BJ (cell line): ENCODE measurements at regions not wholly inside any gene's neighbourhood (a gene's known extent, or its start where the extent isn't known, plus 50 kb on each side); places are given as distances from the start of the nearest gene placed in this dataset.
"Not testable (repeated sequence)": the region's sequence is repeated elsewhere in the genome, so short reads cannot be mapped to it uniquely, and the experiment has no call there.

ENCODE experiments used
- CTCF ChIA-PET: fragments of 350-600 bp; formaldehyde crosslinking; extraction: SDS; loops from one replicate; lab custom pipeline; 2021; ENCODE audit warnings: antibody characterized with exemption, inconsistent platforms; lab: Yijun Ruan, JAX
- POLR2A ChIA-PET: fragments of 300-600 bp; sonication (Branson Sonifier 250); formaldehyde crosslinking; extraction: SDS; loops from one replicate; lab custom pipeline; 2021; ENCODE audit warnings: antibody characterized with exemption; lab: Charles Lee
- DNase-seq: peaks from one replicate; pipeline ENCODE4 v3.0.0-alpha.2; 2011; ENCODE audit warnings: low read depth
- H3K27me3 ChIP-seq: 2 replicates; pipeline ENCODE4 v1.6.0; 2011; ENCODE audit warnings: low read length; ENCODE audit not compliant: control insufficient read depth, insufficient read depth
- H3K36me3 ChIP-seq: 2 replicates; pipeline ENCODE4 v1.5.1; 2011; ENCODE audit warnings: low read length; ENCODE audit not compliant: control insufficient read depth, insufficient read depth
- H3K4me3 ChIP-seq: 2 replicates; pipeline ENCODE4 v1.5.1; 2011; ENCODE audit warnings: low read depth, mild to moderate bottlenecking, control low read depth, low read length
- TF ChIP-seq, protein P1 (sequence below): IDR thresholded peaks from 2 replicates; pipeline ENCODE4 v1.5.1; 2011; ENCODE audit warnings: low read depth, mild to moderate bottlenecking, control low read depth, inconsistent platforms, low read length, moderate library complexity; ENCODE audit not compliant: insufficient read depth

DNA sequence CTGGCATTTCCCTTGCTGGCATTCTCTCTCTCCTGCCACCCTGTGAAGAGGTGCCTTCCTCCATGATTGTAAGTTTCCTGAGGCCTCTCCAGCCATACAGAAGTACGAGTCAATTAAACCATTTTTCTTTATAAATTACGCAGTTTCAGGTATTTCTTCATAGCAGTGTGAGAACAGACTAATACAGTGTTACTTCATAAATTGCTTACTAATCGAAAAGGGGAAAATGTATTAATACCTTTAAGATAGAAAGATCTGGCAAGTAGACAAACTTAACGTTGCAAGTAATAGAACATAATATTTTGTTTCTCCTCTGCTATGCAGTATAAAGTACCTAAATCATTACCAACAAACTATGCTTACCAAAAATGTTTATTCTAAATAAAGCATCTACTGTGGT, 178.3 kb upstream of the LAMA2 start:
- TF ChIP-seq, protein P1, sequence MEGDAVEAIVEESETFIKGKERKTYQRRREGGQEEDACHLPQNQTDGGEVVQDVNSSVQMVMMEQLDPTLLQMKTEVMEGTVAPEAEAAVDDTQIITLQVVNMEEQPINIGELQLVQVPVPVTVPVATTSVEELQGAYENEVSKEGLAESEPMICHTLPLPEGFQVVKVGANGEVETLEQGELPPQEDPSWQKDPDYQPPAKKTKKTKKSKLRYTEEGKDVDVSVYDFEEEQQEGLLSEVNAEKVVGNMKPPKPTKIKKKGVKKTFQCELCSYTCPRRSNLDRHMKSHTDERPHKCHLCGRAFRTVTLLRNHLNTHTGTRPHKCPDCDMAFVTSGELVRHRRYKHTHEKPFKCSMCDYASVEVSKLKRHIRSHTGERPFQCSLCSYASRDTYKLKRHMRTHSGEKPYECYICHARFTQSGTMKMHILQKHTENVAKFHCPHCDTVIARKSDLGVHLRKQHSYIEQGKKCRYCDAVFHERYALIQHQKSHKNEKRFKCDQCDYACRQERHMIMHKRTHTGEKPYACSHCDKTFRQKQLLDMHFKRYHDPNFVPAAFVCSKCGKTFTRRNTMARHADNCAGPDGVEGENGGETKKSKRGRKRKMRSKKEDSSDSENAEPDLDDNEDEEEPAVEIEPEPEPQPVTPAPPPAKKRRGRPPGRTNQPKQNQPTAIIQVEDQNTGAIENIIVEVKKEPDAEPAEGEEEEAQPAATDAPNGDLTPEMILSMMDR, result no peak
- ChIA-PET POLR2A (no interaction called here), CTCF (no interaction called here)
- DNase-seq, result no peak
- H3K27me3 ChIP-seq, result no peaks in the 10 kb centered on the region
- H3K4me3 ChIP-seq, result no peak overlapping the region
- H3K36me3 ChIP-seq, result no peaks in the 10 kb centered on the region

DNA sequence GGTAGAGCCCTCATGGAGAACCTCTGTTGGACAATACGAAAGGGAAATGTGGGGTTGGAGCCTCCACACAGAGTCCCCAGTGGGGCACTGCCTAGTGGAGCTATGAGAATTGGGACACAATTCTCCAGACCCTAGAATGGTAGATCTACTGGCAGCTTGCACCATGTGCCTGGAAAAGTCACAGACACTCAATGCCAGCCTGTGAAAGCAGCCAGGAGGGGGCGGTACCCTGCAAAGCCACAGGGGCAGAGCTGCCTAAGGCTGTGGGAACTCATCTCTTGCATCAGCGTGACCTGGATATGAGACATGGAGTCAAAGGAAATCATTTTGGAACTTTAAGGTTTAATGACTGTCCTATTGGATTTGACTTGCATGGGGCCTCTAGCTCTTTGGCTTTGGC, 179.1 kb upstream of the LAMA2 start:
- H3K4me3 ChIP-seq, POLR2A ChIA-PET, CTCF ChIA-PET, H3K36me3 ChIP-seq, H3K27me3 ChIP-seq, DNase-seq: not testable (repeated sequence)

DNA sequence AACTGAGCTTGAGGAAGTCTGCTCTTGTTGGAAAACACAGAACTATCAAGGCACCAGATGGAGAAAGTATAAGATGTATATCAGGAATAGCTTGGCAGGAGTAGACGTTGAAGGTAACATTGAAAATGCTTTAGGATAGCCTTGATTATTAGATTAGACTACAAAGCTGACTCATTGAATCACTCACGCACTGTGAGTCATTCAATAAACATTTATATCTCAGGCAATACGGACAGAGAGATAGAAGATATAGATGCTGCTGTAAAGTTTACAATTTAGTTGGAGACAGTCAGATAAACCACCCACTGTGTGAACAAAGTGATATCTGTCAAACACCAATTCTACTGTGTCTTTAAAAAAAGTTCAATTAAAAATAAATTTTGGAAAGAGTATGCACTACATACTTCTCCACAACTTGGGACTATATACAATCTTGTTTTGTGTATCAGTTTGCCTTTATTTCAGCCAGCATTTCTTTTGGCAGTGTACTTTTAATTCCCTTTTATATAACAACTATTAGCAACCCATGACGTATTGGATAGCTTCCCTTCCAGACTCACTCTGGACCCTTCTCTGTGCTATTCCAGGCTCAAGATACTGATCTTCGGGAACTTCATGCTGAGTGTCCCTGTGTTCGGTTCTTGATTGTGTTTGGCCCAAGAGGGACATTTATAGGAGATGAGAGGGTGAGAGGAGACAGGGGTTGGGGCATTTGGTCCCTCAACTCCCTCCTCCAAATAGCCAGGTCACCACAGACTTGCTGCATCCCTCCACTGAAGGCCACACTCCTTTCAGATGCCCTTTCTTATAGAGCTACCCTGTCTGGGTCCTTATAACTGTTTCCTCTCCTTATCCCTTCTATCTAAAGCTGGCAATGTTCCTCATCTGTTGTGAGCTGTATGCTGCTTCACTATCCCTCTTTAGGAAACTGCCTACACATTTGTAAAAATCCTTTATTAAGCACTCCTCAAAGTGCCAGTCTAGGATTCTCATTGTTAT, 176.6 kb upstream of the PTPRK start:
- CTCF ChIA-PET, result interaction anchor here (1.6 kb wide), 1 partner anchor 22 kb away, joined by 3 read pairs; no protein-coding TSS in a partner anchor
- H3K36me3 ChIP-seq, result no peaks in the 10 kb centered on the region
- H3K27me3 ChIP-seq, result no peaks in the 10 kb centered on the region
- TF ChIP-seq, protein P1, result no peak
- POLR2A ChIA-PET, result no interaction called here
- peak; percentile 39 for DNase-seq
- no peak overlapping the region for H3K4me3 ChIP-seq

DNA sequence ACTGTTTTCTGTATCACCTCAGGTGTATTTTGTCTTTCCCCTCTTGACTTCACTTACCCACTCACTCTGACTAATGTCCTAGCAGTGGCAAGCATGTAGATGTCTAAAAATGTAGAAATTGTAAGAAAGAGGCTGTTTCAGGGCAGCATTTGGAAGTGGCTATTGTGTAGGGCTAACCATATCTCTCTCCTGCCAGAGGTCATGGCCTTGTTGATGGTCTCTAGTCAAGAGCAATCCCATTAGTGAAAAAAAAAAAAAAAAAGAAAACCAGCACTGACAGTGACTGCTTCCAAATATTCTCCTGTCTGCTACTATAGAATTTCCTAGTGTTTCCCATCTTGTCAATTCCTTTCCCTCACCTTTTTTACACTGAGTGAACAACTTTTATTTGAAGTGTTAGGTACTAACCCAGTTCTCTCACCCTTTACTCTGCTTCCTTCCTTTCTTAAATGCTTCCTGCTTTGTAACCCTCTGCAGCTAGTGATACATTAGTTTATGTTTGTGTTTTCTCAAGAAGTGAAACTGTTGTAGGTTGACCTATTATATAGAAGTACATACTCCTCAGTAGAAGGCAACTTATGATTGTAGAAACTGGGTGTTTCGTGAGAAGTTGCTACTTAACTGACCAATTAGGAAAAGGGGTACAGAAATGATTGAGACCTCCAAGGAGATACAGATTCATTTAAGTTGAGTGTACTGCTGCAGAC, 174.1 kb upstream of the PTPRK start:
- no peak for DNase-seq
- no peak overlapping the region for H3K4me3 ChIP-seq
- ChIA-PET POLR2A (no interaction called here), CTCF (no interaction called here)
- no peaks in the 10 kb centered on the region for H3K36me3 ChIP-seq
- no peaks in the 10 kb centered on the region for H3K27me3 ChIP-seq
- TF ChIP-seq, protein P1, result no peak

DNA sequence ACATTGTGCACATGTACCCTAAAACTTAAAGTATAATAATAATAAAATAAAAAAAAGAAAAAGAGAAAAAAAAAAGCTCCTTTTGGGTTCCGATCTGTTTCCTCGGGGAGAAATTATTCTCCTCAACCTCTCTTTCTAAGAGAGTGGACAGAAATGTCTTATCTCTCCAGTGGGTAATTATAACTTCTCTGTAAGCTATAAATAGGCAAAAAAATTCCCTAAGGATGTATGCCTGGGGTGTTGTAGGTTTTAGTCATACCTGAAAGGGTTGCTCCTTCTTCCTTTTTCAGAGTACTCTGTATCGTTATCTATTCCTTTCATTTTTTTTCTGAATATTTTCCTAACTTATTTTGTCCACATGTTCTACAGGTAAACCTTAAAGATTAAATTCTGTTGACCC, 169.7 kb upstream of the PTPRK start:
- TF ChIP-seq, protein P1, result no peak

More for the DNA sequence above, 169.7 kb upstream of the PTPRK start:
- DNase-seq, result no peak
- Histone ChIP-seq H3K27me3 (no peaks in the 10 kb centered on the region), H3K36me3 (no peaks in the 10 kb centered on the region), H3K4me3 (no peak overlapping the region)
- POLR2A ChIA-PET, result no interaction called here
- CTCF ChIA-PET, result interaction anchor here (0.6 to 0.7 kb wide), 2 partner anchors 209 to 893 kb away, joined by 3 read pairs; no protein-coding TSS in a partner anchor
